Keratinocyte (primary cell): ENCODE measurements at regions not wholly inside any gene's neighbourhood (a gene's known extent, or its start where the extent isn't known, plus 50 kb on each side); places are given as distances from the start of the nearest gene placed in this dataset.

ENCODE experiments used
- DNase-seq: peaks from one replicate; pipeline ENCODE4 v3.0.0-alpha.2; 2011; ENCODE audit warnings: low read depth, missing footprints, low spot score
- FAIRE-seq: peaks from 2 replicates; lab custom pipeline; 2011; peaks lifted over from hg19 to GRCh38; lab: Jason Lieb, UNC
- H2AFZ ChIP-seq: 2 replicates; pipeline ENCODE4 v1.6.0; 2012; ENCODE audit warnings: low read length, control low read depth, inconsistent platforms; ENCODE audit not compliant: control insufficient read depth
- H3K27ac ChIP-seq: 2 replicates; pipeline ENCODE4 v1.5.1; 2011; ENCODE audit warnings: low read length; ENCODE audit not compliant: control insufficient read depth, insufficient read depth
- H3K27me3 ChIP-seq: 3 replicates; pipeline ENCODE4 v1.6.0; 2011; ENCODE audit warnings: low read length; ENCODE audit not compliant: control insufficient read depth, insufficient read depth; ENCODE audit errors: extremely low read depth
- H3K36me3 ChIP-seq, 2 experiments: 2 replicates in 1 of 2; 3 replicates in 1 of 2; pipeline ENCODE4 v1.5.1; 2011; ENCODE audit warnings: low read length in 2 of 2, mild to moderate bottlenecking in 1 of 2; ENCODE audit not compliant: control insufficient read depth in 2 of 2, insufficient read depth in 2 of 2; ENCODE audit errors: extremely low read depth in 1 of 2
- H3K4me1 ChIP-seq: 3 replicates; pipeline ENCODE4 v1.5.1; 2011; ENCODE audit warnings: low read length; ENCODE audit not compliant: control insufficient read depth, insufficient read depth; ENCODE audit errors: extremely low read depth
- H3K4me2 ChIP-seq: 3 replicates; pipeline ENCODE4 v1.6.0; 2011; ENCODE audit warnings: low read depth, low read length; ENCODE audit not compliant: control insufficient read depth, insufficient read depth; ENCODE audit errors: extremely low read depth
- H3K4me3 ChIP-seq, 3 experiments: fragments of 200-600 bp in 1 of 3; sonication (generic) in 1 of 3; 2 replicates in 2 of 3; 3 replicates in 1 of 3; pipeline ENCODE4 v1.5.1; 2011 to 2016; ENCODE audit warnings: low read length in 3 of 3, mild to moderate bottlenecking in 3 of 3, control low read depth in 2 of 3, inconsistent platforms in 1 of 3, low read depth in 1 of 3, mixed read lengths in 1 of 3, mixed run types in 1 of 3, moderate library complexity in 1 of 3; ENCODE audit not compliant: control insufficient read depth in 2 of 3, insufficient read depth in 2 of 3; ENCODE audit errors: extremely low read depth in 1 of 3
- H3K79me2 ChIP-seq: 2 replicates; pipeline ENCODE4 v1.6.0; 2012; ENCODE audit warnings: low read length; ENCODE audit not compliant: control insufficient read depth, insufficient read depth
- H3K9ac ChIP-seq: 3 replicates; pipeline ENCODE4 v1.6.0; 2011; ENCODE audit warnings: low read length; ENCODE audit not compliant: control insufficient read depth, insufficient read depth; ENCODE audit errors: extremely low read depth
- H3K9me1 ChIP-seq: 3 replicates; pipeline ENCODE4 v1.6.0; 2011; ENCODE audit warnings: low read length; ENCODE audit not compliant: control insufficient read depth, insufficient read depth; ENCODE audit errors: extremely low read depth
- H3K9me3 ChIP-seq: 2 replicates; pipeline ENCODE4 v1.5.1; 2012; ENCODE audit warnings: low read depth, low read length; ENCODE audit not compliant: control insufficient read depth
- H4K20me1 ChIP-seq: 3 replicates; pipeline ENCODE4 v1.6.0; 2011; ENCODE audit warnings: low read length; ENCODE audit not compliant: control insufficient read depth, insufficient read depth; ENCODE audit errors: extremely low read depth
- EZH2 ChIP-seq: IDR thresholded peaks from one replicate; pipeline ENCODE4 v1.6.1; 2012; ENCODE audit warnings: inconsistent platforms, mild to moderate bottlenecking, low read length, moderate library complexity
- dilution Hi-C: fragments of 300-500 bp; cut with MboI; formaldehyde crosslinking; loops from one replicate; pipeline ENCODE4 v1.7.0; 2020; ENCODE audit warnings: low sequenced_read_pairs; ENCODE audit not compliant: extremely low pct_ligation_motif_present
- TF ChIP-seq, protein P1 (sequence below), 3 experiments: IDR thresholded peaks in 1 of 3; conservative IDR thresholded peaks in 1 of 3; optimal IDR thresholded peaks in 1 of 3; 2 replicates in 2 of 3; 3 replicates in 1 of 3; pipeline versions ENCODE3 to v1.5.1; 2011; ENCODE audit warnings: low read length in 3 of 3, mild to moderate bottlenecking in 3 of 3, moderate library complexity in 2 of 3, control low read depth in 1 of 3, inconsistent platforms in 1 of 3; ENCODE audit not compliant: insufficient read depth in 2 of 3; ENCODE audit errors: extremely low read depth in 1 of 3

DNA sequence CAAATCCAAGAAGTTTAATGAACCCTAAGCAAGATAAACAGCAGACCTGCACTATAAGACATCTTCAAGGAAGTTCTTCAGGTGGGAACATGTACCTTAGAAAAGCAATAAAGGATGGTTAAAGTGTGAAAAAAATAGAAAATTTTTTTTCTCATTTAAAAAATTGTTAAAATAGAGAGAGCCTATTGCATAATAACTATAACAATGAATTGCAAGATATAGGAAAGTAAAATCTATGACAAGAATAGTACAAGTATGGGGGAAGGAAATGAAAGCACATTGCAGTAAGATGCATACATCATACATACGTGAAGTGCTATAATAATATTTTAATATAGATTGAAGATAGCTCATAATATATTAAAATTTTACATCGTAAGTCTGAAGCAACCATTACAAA, 310.1 kb upstream of the KCNMB2 start:
- H3K4me1 ChIP-seq, result no peaks in the 10 kb centered on the region
- no peak for DNase-seq
- no peak for FAIRE-seq
- H3K4me2 ChIP-seq, result no peak overlapping the region
- no peak overlapping the region for H3K27ac ChIP-seq
- no peaks in the 10 kb centered on the region for H3K79me2 ChIP-seq
- no peak overlapping the region for H3K4me3 ChIP-seq
- H3K9me1 ChIP-seq, result no peaks in the 10 kb centered on the region
- H3K9me3 ChIP-seq, result no peaks in the 10 kb centered on the region
- no peaks in the 10 kb centered on the region for H3K27me3 ChIP-seq
- no peaks in the 10 kb centered on the region for H3K36me3 ChIP-seq
- dilution Hi-C loops, result no loop called here
- H2AFZ ChIP-seq, result no peak overlapping the region
- no peak overlapping the region for H3K9ac ChIP-seq
- no peak for TF ChIP-seq EZH2
- TF ChIP-seq, protein P1, sequence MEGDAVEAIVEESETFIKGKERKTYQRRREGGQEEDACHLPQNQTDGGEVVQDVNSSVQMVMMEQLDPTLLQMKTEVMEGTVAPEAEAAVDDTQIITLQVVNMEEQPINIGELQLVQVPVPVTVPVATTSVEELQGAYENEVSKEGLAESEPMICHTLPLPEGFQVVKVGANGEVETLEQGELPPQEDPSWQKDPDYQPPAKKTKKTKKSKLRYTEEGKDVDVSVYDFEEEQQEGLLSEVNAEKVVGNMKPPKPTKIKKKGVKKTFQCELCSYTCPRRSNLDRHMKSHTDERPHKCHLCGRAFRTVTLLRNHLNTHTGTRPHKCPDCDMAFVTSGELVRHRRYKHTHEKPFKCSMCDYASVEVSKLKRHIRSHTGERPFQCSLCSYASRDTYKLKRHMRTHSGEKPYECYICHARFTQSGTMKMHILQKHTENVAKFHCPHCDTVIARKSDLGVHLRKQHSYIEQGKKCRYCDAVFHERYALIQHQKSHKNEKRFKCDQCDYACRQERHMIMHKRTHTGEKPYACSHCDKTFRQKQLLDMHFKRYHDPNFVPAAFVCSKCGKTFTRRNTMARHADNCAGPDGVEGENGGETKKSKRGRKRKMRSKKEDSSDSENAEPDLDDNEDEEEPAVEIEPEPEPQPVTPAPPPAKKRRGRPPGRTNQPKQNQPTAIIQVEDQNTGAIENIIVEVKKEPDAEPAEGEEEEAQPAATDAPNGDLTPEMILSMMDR (optimal IDR thresholded peaks at IDR 0.05 in 1 of 3, IDR thresholded peaks at IDR 0.05 in 1 of 3, conservative IDR thresholded peaks at IDR 0.05 in 1 of 3; ENCODE audit: extremely low read depth in 1 of 3, insufficient read depth in 2 of 3, low read length in 3 of 3), result no peak
- no peaks in the 10 kb centered on the region for H4K20me1 ChIP-seq

GRCh38 chr3:178231645-178232044, 304.6 kb upstream of the KCNMB2 start:
- no peaks in the 10 kb centered on the region for H3K9me3 ChIP-seq
- H3K9me1 ChIP-seq, result no peaks in the 10 kb centered on the region
- DNase-seq (no peak), FAIRE-seq (no peak)
- TF ChIP-seq, protein P1 (optimal IDR thresholded peaks at IDR 0.05 in 1 of 3, IDR thresholded peaks at IDR 0.05 in 1 of 3, conservative IDR thresholded peaks at IDR 0.05 in 1 of 3; ENCODE audit: extremely low read depth in 1 of 3, insufficient read depth in 2 of 3, low read length in 3 of 3), result no peak
- TF ChIP-seq EZH2, result no peak
- H3K79me2 ChIP-seq, result no peaks in the 10 kb centered on the region
- no peaks in the 10 kb centered on the region for H3K27me3 ChIP-seq
- H3K36me3 ChIP-seq, result no peaks in the 10 kb centered on the region
- H3K4me3 ChIP-seq, result no peak overlapping the region
- H2AFZ ChIP-seq, result no peak overlapping the region
- no peaks in the 10 kb centered on the region for H4K20me1 ChIP-seq
- H3K4me1 ChIP-seq, result no peaks in the 10 kb centered on the region
- no peak overlapping the region for H3K27ac ChIP-seq
- dilution Hi-C loops, result no loop called here
- no peak overlapping the region for H3K9ac ChIP-seq
- no peak overlapping the region for H3K4me2 ChIP-seq
